Tibial nerve (tissue), 4 donors: ENCODE measurements at regions not wholly inside any gene's neighbourhood (a gene's known extent, or its start where the extent isn't known, plus 50 kb on each side); places are given as distances from the start of the nearest gene placed in this dataset.
"Not testable (repeated sequence)": the region's sequence is repeated elsewhere in the genome, so short reads cannot be mapped to it uniquely, and the experiment has no call there.

Experiments
- DNase-seq, 2 donors: peaks; one replicate each; pipeline ENCODE4 v3.0.0-alpha.2; 2019; ENCODE audit warnings: low spot score in 2 of 2
- H3K27ac ChIP-seq, 4 donors: fragments of 200-600 bp; sonication (generic) in 3 of 4; one replicate each; pipeline ENCODE4 v1.5.1; 2017 to 2019; ENCODE audit warnings: mild to moderate bottlenecking in 1 of 4
- H3K27me3 ChIP-seq, 2 donors: fragments of 200-600 bp; sonication (generic) in 1 of 2; one replicate each; pipeline versions ENCODE4 v1.5.1 to v1.6.0; 2017 to 2019
- H3K36me3 ChIP-seq, 3 donors: fragments of 200-600 bp; sonication (generic); one replicate each; pipeline ENCODE4 v1.5.1; 2018 to 2019
- H3K4me1 ChIP-seq, 4 donors: fragments of 200-600 bp; sonication (generic) in 3 of 4; one replicate each; pipeline ENCODE4 v1.5.1; 2017 to 2019
- H3K4me3 ChIP-seq, 4 donors: fragments of 200-600 bp; sonication (generic) in 3 of 4; one replicate each; pipeline ENCODE4 v1.5.1; 2017 to 2019; ENCODE audit warnings: mild to moderate bottlenecking in 1 of 4, moderate library complexity in 1 of 4
- H3K9me3 ChIP-seq, 4 donors: fragments of 200-600 bp; sonication (generic) in 3 of 4; one replicate each; pipeline ENCODE4 v1.5.1; 2017 to 2019
- CTCF ChIP-seq, 5 experiments: fragments of 200-600 bp in 3 of 5; fragments of 450-650 bp in 2 of 5; sonication (generic) in 3 of 5; IDR thresholded peaks; one replicate each; pipeline ENCODE4 v1.5.1; 2016 to 2019; ENCODE audit warnings: antibody characterized with exemption in 5 of 5, mild to moderate bottlenecking in 3 of 5, moderate library complexity in 2 of 5
- EP300 ChIP-seq, 2 donors: sonication (generic); formaldehyde crosslinking; IDR thresholded peaks; one replicate each; pipeline ENCODE4 v1.6.1; 2017; ENCODE audit warnings: antibody characterized with exemption in 2 of 2, mild to moderate bottlenecking in 1 of 2
- POLR2A ChIP-seq, 2 donors: fragments of 450-650 bp; IDR thresholded peaks; one replicate each; pipeline ENCODE4 v1.6.1; 2017; ENCODE audit warnings: antibody characterized with exemption in 2 of 2, mild to moderate bottlenecking in 2 of 2, moderate library complexity in 2 of 2
- WGBS, 2 donors: methylation state at CpG; one replicate each; pipeline ENCODE4 v1.1.5; 2018; 5-methylcytosine and 5-hydroxymethylcytosine counted together

GRCh38 chr7:29677254-29677653, 113.6 kb downstream of the PRR15 start:
- 99 to 100% methylated on average over 2 of the region's 2 CpGs for WGBS, 2 donors
- H3K9me3 ChIP-seq, H3K4me1 ChIP-seq, DNase-seq, H3K4me3 ChIP-seq, H3K27me3 ChIP-seq, H3K36me3 ChIP-seq, H3K27ac ChIP-seq: not testable (repeated sequence)

GRCh38 chr7:29679963-29680362, 116.3 kb downstream of the PRR15 start:
- not testable (repeated sequence) for H3K27me3 ChIP-seq

GRCh38 chr7:29680601-29681000, 117.0 kb downstream of the PRR15 start:
- not testable (repeated sequence) for H3K9me3 ChIP-seq, H3K27ac ChIP-seq, H3K27me3 ChIP-seq, H3K36me3 ChIP-seq, DNase-seq, H3K4me3 ChIP-seq
- WGBS, 2 donors = 76 to 88% methylated on average over 1 to 2 of the region's 2 CpGs
- H3K4me1 ChIP-seq = peaks cover 0 to 16% (median 0%) of the 10 kb centered on the region in 4 donors

More at GRCh38 chr7:29679963-29680362, 116.3 kb downstream of the PRR15 start:
- not testable (repeated sequence) for H3K36me3 ChIP-seq, H3K27ac ChIP-seq, H3K9me3 ChIP-seq, H3K4me3 ChIP-seq, DNase-seq
- 44 to 97% methylated on average over 2 of the region's 2 CpGs for WGBS, 2 donors
- H3K4me1 ChIP-seq = peaks cover 0 to 16% (median 0%) of the 10 kb centered on the region in 4 donors

GRCh38 chr7:29684151-29684786, 120.6 kb downstream of the PRR15 start:
- H3K9me3 ChIP-seq, DNase-seq, H3K36me3 ChIP-seq, H3K27me3 ChIP-seq: not testable (repeated sequence)
- WGBS, 2 donors = 1 to 2% methylated on average over 29 to 34 of the region's 34 CpGs
- peak overlapping the region; percentile 82 to 96 (median 94) for H3K27ac ChIP-seq
- peaks cover 0 to 20% (median 0%) of the 10 kb centered on the region in 4 donors for H3K4me1 ChIP-seq
- H3K4me3 ChIP-seq = peak overlapping the region; percentile 64 to 91 (median 80)

GRCh38 chr7:29684787-29685650, 121.3 kb upstream of the WIPF3 start:
- 0% methylated on average over 6 to 42 of the region's 114 CpGs for WGBS, 2 donors

GRCh38 chr7:29685651-29686271, 120.5 kb upstream of the WIPF3 start:
- peaks cover 0 to 20% (median 0%) of the 10 kb centered on the region in 4 donors for H3K4me1 ChIP-seq
- DNase-seq, H3K9me3 ChIP-seq, H3K36me3 ChIP-seq, H3K27me3 ChIP-seq: not testable (repeated sequence)
- H3K4me3 ChIP-seq = peak overlapping the region; percentile 64 to 91 (median 80)
- H3K27ac ChIP-seq = peak overlapping the region; percentile 82 to 96 (median 94)
- 3% methylated on average over 20 to 21 of the region's 21 CpGs for WGBS, 2 donors

More at GRCh38 chr7:29684787-29685650, 121.3 kb upstream of the WIPF3 start:
- Histone ChIP-seq H3K27ac (peak overlapping the region; percentile 82 to 96 (median 94)), H3K4me1 (peaks cover 0 to 20% (median 0%) of the 10 kb centered on the region in 4 donors), H3K9me3 (no peaks in the 10 kb centered on the region), H3K4me3 (peak overlapping the region; percentile 64 to 91 (median 80)), H3K36me3 (no peaks in the 10 kb centered on the region), H3K27me3 (no peaks in the 10 kb centered on the region)
- peak; percentile 25 to 47 for DNase-seq
- TF ChIP-seq CTCF (IDR thresholded peaks at IDR 0.05) (peak in 1 of 5 experiments; percentile 13), POLR2A (IDR thresholded peaks at IDR 0.05) (peak in 1 of 2 donors; percentile 22), EP300 (IDR thresholded peaks at IDR 0.05) (peak in 1 of 2 donors; percentile 16)

- 89 to 90% methylated on average over 4 of the region's 4 CpGs for WGBS, 2 donors
- H3K27me3 ChIP-seq, H3K4me1 ChIP-seq, H3K27ac ChIP-seq, H3K36me3 ChIP-seq, DNase-seq, H3K9me3 ChIP-seq, H3K4me3 ChIP-seq: not testable (repeated sequence)
Observed at GRCh38 chr7:29690510-29690909, 115.8 kb upstream of the WIPF3 start.

GRCh38 chr7:29696402-29696801, 109.9 kb upstream of the WIPF3 start:
- not testable (repeated sequence) for H3K4me1 ChIP-seq, H3K36me3 ChIP-seq, H3K27ac ChIP-seq, H3K27me3 ChIP-seq, DNase-seq, H3K4me3 ChIP-seq, H3K9me3 ChIP-seq
- WGBS, 2 donors = 71 to 75% methylated on average over 5 of the region's 5 CpGs

GRCh38 chr7:29699723-29700122, 106.6 kb upstream of the WIPF3 start:
- DNase-seq, H3K36me3 ChIP-seq, H3K4me3 ChIP-seq, H3K9me3 ChIP-seq, H3K27ac ChIP-seq, H3K4me1 ChIP-seq, H3K27me3 ChIP-seq: not testable (repeated sequence)
- WGBS, 2 donors = 91 to 98% methylated on average over 2 of the region's 2 CpGs

- not testable (repeated sequence) for H3K27me3 ChIP-seq, H3K4me3 ChIP-seq, H3K9me3 ChIP-seq, H3K36me3 ChIP-seq, DNase-seq, H3K4me1 ChIP-seq, H3K27ac ChIP-seq
- WGBS, 2 donors = 95 to 100% methylated on average over 1 of the region's 1 CpG
Observed at GRCh38 chr7:29701540-29701939, 104.8 kb upstream of the WIPF3 start.

- not testable (repeated sequence) for H3K27me3 ChIP-seq, H3K4me3 ChIP-seq, H3K4me1 ChIP-seq, H3K36me3 ChIP-seq, DNase-seq, H3K9me3 ChIP-seq, H3K27ac ChIP-seq
- 89 to 98% methylated on average over 4 of the region's 4 CpGs for WGBS, 2 donors
Observed at GRCh38 chr7:29703830-29704229, 102.5 kb upstream of the WIPF3 start.

- DNase-seq, H3K9me3 ChIP-seq, H3K4me1 ChIP-seq, H3K27me3 ChIP-seq, H3K36me3 ChIP-seq, H3K27ac ChIP-seq, H3K4me3 ChIP-seq: not testable (repeated sequence)
Observed at GRCh38 chr7:29709002-29709401, 97.3 kb upstream of the WIPF3 start.
